ENCODE measurements at regions not wholly inside any gene's neighbourhood (a gene's known extent, or its start where the extent isn't known, plus 50 kb on each side); places are given as distances from the start of the nearest gene placed in this dataset.

DNA sequence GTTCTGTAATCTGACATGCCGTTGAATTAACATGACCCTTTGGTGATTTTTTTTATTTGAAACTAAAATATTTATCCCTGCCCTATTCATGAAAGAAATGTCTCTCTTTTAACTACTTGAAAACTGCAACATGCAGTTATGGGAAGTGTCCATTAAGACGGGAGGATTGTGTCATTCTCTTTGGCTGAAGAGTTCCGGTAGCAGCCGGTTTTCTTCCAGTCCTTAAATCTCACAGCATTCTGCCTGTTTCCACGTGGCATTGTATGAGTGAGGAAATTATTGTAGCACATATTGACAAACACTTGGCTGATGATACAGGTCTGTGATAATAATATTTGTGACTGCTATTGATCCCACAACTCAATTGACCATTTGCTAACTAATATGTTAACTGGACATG, 509.6 kb upstream of the POU3F3 start:
- H3K36me3 Mint-ChIP-seq = peaks cover 1% of the 10 kb centered on the region
- peaks cover 0 to 2% (median 0%) of the 10 kb centered on the region in 3 donors for H3K9me3 Mint-ChIP-seq
- H3K27ac Mint-ChIP-seq = no peak overlapping the region
- H3K4me1 Mint-ChIP-seq = no peaks in the 10 kb centered on the region
- H3K27me3 Mint-ChIP-seq = no peaks in the 10 kb centered on the region
- no peak overlapping the region for H3K4me3 Mint-ChIP-seq

DNA sequence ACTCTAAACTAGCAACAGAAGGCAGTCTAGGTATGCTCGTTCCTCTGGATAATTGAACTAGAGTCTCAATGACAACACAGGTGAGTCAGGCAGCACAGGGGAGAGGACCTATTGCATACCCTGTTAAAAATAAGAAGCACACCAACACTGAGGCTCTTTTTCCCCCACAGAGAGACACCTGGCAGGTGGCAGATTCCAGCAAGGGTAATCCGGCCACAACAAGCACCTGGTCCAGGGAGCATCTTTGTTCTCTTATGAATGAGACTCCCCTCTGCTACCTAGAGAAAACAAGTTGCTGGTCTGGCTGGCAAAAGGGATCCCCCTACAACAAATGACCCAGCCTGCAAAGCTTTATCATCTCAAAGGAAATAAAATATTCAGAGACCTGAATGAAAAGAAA, 508.9 kb upstream of the POU3F3 start:
- Mint-ChIP-seq H3K4me1 (no peaks in the 10 kb centered on the region), H3K27me3 (no peaks in the 10 kb centered on the region), H3K27ac (no peak overlapping the region), H3K36me3 (no peaks in the 10 kb centered on the region), H3K9me3 (peaks cover 0 to 2% (median 0%) of the 10 kb centered on the region in 3 donors), H3K4me3 (no peak overlapping the region)

DNA sequence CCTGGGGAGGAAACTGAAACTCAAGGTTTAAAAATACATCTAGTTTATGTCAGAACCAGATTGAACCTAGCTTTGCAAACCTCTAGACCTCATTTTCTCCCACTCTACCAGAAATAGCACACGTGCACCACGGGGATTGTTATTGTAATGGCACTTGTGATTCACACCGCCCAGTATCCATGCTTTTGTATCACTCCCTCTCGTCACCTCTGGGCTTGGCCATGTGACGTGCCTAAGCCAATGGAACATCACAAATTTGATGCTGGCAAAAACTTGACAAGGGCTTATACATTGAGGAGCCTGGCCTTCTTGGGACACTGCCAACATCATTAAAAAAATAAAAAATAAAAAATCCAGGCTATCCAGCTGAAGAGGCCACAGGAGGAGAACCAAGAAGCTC, 495.8 kb upstream of the POU3F3 start:
- no peaks in the 10 kb centered on the region for H3K9me3 Mint-ChIP-seq
- H3K36me3 Mint-ChIP-seq = no peaks in the 10 kb centered on the region
- peaks cover 3% of the 10 kb centered on the region for H3K27me3 Mint-ChIP-seq
- no peak overlapping the region for H3K4me3 Mint-ChIP-seq
- H3K4me1 Mint-ChIP-seq = no peaks in the 10 kb centered on the region
- no peak overlapping the region for H3K27ac Mint-ChIP-seq

DNA sequence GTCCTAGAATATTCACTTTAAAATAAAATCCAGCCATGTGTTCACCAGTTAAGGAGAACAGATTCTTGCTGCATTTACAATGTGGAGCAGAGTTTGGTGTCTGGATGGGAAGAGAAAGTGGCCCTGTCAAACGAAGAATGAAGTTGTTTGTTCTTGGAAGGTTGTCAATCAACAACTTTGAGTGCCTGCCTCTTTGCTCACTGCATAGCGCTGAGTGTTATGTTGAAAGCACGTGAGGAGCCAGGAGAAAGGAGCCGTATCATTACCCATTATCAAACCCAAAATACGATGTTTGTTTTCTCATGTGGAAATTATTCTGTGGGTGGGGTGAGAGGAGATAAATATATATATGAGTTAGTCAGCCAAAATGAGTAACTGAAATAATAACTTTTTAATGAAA, 492.5 kb upstream of the POU3F3 start:
- Mint-ChIP-seq H3K9me3 (peaks cover 0 to 3% (median 0%) of the 10 kb centered on the region in 3 donors), H3K4me3 (no peak overlapping the region), H3K27me3 (peaks cover 3% of the 10 kb centered on the region)

DNA sequence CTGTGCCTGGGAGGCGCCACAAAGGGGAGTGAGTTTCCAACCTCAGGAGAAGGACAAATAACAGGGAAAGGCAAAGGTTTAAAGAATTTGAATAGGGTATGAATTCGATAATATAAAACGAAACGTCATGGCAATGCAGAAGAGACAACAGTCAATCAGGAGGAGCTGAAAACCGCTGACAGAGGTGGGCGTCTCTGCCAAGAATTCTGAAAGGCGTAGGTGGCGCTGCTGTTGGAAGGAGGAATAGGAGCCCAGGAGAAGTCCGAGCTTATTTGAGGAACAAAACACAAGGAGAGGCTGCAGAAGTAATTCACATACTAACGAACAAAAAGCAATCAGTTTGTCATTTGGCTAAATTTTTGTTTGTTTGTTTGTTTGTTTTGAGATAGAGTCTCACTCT, 485.8 kb upstream of the POU3F3 start:
- Mint-ChIP-seq H3K4me3 (no peak overlapping the region), H3K27ac (no peak overlapping the region), H3K27me3 (peaks cover 3% of the 10 kb centered on the region), H3K4me1 (no peaks in the 10 kb centered on the region), H3K9me3 (peaks cover 0 to 3% (median 0%) of the 10 kb centered on the region in 3 donors), H3K36me3 (no peaks in the 10 kb centered on the region)

More for the DNA sequence above, 492.5 kb upstream of the POU3F3 start:
- no peaks in the 10 kb centered on the region for H3K36me3 Mint-ChIP-seq
- no peak overlapping the region for H3K27ac Mint-ChIP-seq
- no peaks in the 10 kb centered on the region for H3K4me1 Mint-ChIP-seq

DNA sequence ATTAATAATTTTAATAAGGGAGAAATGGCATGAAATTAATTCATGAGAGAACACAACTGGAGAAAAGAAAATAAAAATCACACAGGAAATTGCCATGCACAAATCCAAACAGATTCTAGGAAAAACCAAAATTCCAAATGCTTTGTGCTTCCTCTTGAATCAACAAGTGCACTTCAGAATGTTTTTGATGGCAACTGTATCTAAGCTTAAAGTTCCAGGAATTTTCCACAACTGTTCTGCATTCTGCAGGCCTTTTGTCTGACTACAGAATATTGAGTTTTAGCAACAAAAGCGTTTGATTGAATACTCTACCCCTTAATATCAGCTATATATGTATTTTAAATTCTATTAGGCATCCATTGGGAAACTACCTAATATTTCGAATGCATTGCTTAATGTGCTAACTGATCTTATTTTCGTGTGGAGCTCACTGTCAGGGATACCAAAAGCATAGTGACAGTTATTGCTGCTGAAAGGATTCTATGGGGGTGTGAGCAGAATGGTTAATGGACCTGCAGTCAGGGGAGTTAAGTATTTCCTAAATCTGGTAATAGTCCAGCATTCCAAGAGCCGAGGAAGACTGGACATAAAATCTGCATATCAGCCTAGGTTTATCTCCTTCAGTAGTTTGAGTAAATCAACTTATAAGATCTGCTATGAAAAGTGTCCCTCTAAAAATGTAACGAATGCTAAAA, 482.7 kb upstream of the POU3F3 start:
- H3K36me3 Mint-ChIP-seq = no peaks in the 10 kb centered on the region
- H3K4me1 Mint-ChIP-seq = no peaks in the 10 kb centered on the region
- peaks cover 3% of the 10 kb centered on the region for H3K27me3 Mint-ChIP-seq
- H3K27ac Mint-ChIP-seq = no peak overlapping the region
- H3K4me3 Mint-ChIP-seq = no peak overlapping the region
- peaks cover 0 to under 1% (median 0%) of the 10 kb centered on the region in 3 donors for H3K9me3 Mint-ChIP-seq

DNA sequence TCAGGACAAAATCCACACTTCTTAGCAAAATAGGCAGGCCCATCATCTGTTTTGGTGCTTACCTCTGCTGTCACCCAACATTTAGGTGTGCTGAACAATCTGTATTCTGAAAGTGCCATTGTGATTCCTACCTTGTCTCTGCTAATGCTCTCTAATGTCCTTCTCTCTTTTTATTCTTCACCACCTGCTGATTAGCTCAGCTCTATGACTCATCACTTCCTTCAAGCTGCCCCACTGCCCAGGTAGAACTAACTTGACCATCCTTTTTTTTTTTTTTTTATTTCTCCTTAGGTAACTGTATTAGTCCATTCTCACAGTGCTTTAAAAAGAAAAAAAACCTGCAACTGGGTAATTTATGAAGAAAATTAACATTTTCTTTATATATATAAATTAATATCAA, 478.7 kb upstream of the POU3F3 start:
- peaks cover 3% of the 10 kb centered on the region for H3K27me3 Mint-ChIP-seq
- H3K36me3 Mint-ChIP-seq = peaks cover under 1% of the 10 kb centered on the region
- H3K9me3 Mint-ChIP-seq = no peaks in the 10 kb centered on the region
- H3K4me3 Mint-ChIP-seq = no peak overlapping the region
- H3K4me1 Mint-ChIP-seq = peaks cover 0 to 3% (median 2%) of the 10 kb centered on the region in 3 donors
- H3K27ac Mint-ChIP-seq = no peak overlapping the region

DNA sequence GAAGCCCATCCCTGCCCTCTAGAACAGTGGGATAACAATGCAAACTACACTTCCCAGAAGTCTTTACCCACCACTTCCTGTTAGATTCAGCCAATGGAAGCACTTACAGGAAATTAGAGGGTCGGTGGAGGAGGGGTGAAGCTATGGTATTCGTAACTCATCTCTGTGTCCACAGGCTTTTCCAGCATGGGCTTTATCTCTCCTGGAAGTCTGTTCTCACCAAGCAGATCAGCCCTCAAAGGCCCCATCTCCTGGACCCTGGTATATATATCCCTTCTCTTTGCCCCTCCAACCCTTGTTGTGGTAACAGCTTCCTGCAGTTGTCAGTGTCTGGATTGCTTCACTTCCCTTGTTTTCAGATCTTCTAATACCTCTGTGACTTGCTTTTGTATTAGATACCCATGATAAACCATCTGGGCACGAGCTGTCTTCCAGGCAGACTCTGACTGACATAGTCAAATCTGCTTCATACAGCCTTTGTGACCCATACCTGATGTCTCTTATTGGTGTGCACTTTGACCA, 475.0 kb upstream of the POU3F3 start:
- Mint-ChIP-seq H3K27me3 (peaks cover 3% of the 10 kb centered on the region), H3K36me3 (peaks cover 4% of the 10 kb centered on the region), H3K4me3 (peak overlapping the region; percentile 64 to 91 (median 80)), H3K4me1 (peaks cover 0 to 3% (median 2%) of the 10 kb centered on the region in 3 donors), H3K27ac (peak overlapping the region in 1 of 3 donors; percentile 33), H3K9me3 (no peaks in the 10 kb centered on the region)

DNA sequence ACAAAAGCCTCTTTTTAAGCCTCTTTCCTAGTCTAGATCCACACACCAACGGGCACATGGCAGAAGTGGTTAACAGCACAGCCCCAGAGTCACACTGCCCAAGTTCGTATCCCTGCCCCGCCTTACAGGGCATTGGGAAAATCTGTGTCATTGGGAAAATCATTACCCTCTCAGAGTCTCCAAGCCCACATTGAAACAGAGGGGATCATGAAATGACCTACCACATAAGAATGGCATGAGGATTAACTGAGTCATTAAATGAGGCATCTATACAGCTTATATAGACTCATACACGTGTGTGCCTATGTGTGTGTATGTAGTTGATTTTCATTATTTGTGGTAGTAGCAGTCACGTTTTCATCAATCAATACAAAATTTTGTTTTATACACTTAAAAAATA, 469.0 kb upstream of the POU3F3 start:
- Mint-ChIP-seq H3K4me3 (no peak overlapping the region), H3K4me1 (no peaks in the 10 kb centered on the region), H3K27me3 (peaks cover 2% of the 10 kb centered on the region)

DNA sequence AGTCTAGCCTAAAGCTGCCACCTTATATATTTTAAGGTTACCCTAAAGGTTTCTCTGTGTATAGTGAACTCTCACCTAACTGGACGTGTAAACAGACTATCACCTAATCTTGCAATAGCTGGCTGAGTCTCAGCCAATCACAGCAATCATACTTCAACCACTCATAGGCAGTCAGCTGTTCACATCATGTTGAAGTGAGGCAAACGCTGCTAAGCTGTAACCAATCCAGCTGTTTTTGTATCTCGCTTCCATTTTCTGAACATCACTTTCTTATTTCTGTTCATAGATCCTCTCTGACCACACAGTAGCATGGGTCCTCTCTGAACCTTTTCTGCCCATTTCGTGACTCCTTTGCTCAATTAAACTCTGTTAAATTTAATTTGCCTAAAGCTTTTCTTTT, 468.2 kb upstream of the POU3F3 start:
- Mint-ChIP-seq H3K4me3 (no peak overlapping the region), H3K27me3 (peaks cover 2% of the 10 kb centered on the region), H3K4me1 (no peaks in the 10 kb centered on the region), H3K36me3 (peaks cover 3% of the 10 kb centered on the region), H3K27ac (no peak overlapping the region), H3K9me3 (peaks cover 0 to 3% (median 3%) of the 10 kb centered on the region in 3 donors)

More for the DNA sequence above, 469.0 kb upstream of the POU3F3 start:
- Mint-ChIP-seq H3K27ac (no peak overlapping the region), H3K9me3 (peaks cover 0 to 3% (median 1%) of the 10 kb centered on the region in 3 donors), H3K36me3 (peaks cover 5% of the 10 kb centered on the region)

DNA sequence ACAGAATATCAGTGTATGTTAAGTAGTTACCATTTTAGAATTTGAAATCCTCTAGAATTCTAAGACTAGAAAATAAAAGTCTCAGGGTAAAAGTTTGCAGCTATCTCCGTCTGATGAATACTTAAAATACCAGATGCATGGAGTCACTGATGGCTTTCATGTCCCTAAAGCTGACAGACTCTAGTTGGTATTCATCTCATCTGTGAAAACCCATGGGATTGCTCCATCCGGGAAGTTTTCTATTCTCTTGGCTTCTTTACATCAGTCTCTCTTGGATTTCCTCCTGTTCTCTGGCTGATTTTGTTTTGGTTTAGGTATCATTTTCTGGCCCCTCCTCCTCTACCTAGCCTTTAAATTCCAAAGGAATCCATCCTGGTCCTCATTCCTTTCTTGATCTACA, 465.6 kb upstream of the POU3F3 start:
- Mint-ChIP-seq H3K36me3 (peaks cover 3% of the 10 kb centered on the region), H3K27me3 (peaks cover 2% of the 10 kb centered on the region), H3K4me3 (no peak overlapping the region), H3K9me3 (peaks cover 0 to 3% (median 3%) of the 10 kb centered on the region in 3 donors), H3K4me1 (no peaks in the 10 kb centered on the region), H3K27ac (no peak overlapping the region)

DNA sequence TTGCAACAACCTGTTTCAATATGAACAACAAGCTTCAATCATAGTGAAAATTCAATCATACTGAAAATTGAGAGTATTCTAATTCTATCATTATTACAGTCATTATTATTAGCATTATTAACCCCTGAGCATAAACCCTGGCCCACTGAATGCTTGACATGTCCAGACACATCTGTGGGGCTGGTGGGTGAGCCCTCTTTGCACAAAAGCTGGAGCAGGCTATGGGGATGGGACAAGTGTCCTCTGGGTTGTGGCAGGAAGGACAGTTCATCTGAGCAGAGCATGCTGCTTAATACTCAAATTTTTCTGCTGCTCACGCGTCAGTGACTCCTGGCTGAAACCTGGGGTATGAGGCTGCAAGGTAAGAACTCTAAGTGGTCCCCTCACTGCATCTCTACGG, 451.1 kb upstream of the POU3F3 start:
- Mint-ChIP-seq H3K27me3 (no peaks in the 10 kb centered on the region), H3K4me1 (no peaks in the 10 kb centered on the region), H3K27ac (no peak overlapping the region), H3K4me3 (peak overlapping the region in 1 of 4 donors; percentile 43), H3K36me3 (peaks cover 2% of the 10 kb centered on the region), H3K9me3 (no peaks in the 10 kb centered on the region)

DNA sequence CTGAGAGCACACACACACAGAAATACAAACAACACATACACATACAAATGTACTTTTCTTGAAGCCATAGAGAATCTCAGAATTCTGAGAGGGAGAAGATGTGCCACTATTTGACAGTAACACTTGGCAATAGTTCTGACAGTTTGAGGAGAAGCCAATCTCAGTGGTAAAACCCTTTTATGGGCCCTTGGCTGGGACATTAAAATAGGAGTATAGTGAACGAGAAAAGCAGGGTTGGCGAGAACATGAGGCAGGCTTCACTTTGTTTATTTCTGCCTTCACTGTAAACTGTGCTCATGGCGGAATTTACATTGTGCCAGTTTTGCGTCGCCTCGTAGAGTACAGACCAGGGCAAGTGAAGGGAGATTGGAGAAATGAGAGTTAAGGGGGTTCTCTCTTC, 449.4 kb upstream of the POU3F3 start:
- Mint-ChIP-seq H3K4me3 (no peak overlapping the region), H3K4me1 (no peaks in the 10 kb centered on the region), H3K36me3 (peaks cover 2% of the 10 kb centered on the region), H3K27me3 (no peaks in the 10 kb centered on the region), H3K9me3 (no peaks in the 10 kb centered on the region), H3K27ac (no peak overlapping the region)

DNA sequence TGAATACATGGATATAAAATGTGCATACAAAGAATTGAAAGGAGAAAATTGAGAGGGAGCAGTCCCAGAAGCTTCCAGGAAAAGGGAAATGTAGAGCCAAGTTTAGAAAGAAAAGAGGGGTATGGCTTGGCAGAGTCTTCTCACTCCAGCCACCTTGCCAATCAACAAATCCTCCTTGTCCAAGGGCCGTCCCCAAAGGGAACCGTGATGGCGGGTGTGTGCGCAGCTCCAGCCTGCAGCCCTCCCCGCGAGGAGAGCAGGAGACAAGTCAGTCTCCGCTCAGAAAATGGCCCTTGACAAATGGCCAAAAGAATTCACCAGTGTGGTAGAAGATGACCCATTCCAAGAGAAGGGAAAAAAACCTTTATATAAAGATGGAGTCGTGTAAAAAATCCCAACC, 448.3 kb upstream of the POU3F3 start:
- Mint-ChIP-seq H3K9me3 (no peaks in the 10 kb centered on the region), H3K27ac (no peak overlapping the region), H3K27me3 (no peaks in the 10 kb centered on the region), H3K4me3 (no peak overlapping the region), H3K4me1 (no peaks in the 10 kb centered on the region), H3K36me3 (peaks cover 2% of the 10 kb centered on the region)

DNA sequence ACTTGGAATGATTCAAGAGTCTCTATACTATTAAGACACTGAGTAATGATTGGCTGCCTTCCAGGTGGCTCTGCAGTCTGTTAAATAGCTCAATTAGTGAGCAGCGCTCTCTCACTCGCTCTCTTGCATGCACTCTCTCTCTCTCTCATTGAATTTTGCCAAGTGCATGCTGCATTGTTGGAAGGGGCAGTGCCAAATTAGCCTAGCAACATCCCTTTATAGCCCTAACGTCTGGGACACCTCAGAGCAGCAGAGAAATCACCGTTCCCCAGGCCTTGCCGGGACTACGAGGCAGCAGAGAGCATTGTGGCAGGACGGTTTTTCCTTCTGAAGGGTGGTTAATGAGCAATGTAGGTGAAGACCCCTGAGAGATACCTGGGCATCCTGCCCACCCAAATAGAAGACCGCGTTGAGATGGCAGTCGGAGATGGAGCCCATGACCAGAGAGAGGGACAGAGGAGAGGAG, 447.6 kb upstream of the POU3F3 start:
- no peak overlapping the region for H3K4me3 Mint-ChIP-seq
- no peaks in the 10 kb centered on the region for H3K27me3 Mint-ChIP-seq
- no peaks in the 10 kb centered on the region for H3K36me3 Mint-ChIP-seq
- H3K9me3 Mint-ChIP-seq = no peaks in the 10 kb centered on the region
- no peak overlapping the region for H3K27ac Mint-ChIP-seq
- H3K4me1 Mint-ChIP-seq = no peaks in the 10 kb centered on the region

DNA sequence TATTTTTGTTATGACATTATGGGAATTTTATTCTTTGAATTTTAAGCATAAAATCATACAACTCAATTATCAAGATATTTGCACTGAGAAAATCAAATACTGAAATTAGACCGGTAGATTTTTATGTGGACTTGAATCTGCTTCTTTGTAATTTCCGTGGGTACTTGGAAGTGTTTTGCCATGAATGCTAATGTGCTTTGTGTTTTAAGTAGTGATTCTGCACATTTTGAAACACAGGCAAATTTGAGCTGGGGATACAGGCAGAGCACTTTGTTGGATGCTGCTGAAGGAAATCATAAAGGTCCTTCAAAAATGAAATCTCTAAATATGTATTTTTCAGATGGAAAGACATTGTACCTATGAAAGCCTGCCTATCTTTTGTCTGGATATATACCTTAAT, 446.3 kb upstream of the POU3F3 start:
- no peak overlapping the region for H3K27ac Mint-ChIP-seq
- H3K4me3 Mint-ChIP-seq = no peak overlapping the region
- no peaks in the 10 kb centered on the region for H3K4me1 Mint-ChIP-seq
- no peaks in the 10 kb centered on the region for H3K27me3 Mint-ChIP-seq
- H3K36me3 Mint-ChIP-seq = peaks cover 2% of the 10 kb centered on the region
- H3K9me3 Mint-ChIP-seq = no peaks in the 10 kb centered on the region

Measured in IgD-negative memory B cell (primary cell).